ENCODE measurements at regions not wholly inside any gene's neighbourhood (a gene's known extent, or its start where the extent isn't known, plus 50 kb on each side); places are given as distances from the start of the nearest gene placed in this dataset.

DNA sequence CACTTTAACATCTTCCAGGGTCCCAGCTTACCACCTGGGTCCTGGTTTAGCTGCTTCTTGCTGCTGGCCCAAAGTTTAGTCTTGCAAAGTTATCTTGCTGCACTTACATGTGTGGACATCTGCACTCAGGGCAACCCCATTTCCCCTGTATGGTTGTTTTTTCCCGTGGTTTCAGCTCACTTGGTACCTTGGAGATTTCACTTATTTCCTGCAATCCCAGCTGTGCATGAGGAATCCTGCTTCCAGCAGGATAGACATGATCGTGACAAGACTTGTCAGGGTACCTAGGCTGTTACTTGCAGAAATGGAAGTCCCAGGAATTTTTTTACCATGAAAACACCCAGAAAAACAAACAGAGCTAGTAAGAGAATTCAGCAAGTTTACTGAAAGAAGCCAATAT lies 95.9 kb upstream of the LEP start:
- Histone ChIP-seq H3K27ac (no peak overlapping the region), H3K36me3 (replicated peaks) (no peaks in the 10 kb centered on the region), H3K4me3 (ENCODE audit: low read depth, low read length) (no peak overlapping the region), H3K27me3 (replicated peaks) (peaks cover 10% of the 10 kb centered on the region)
- no peak for DNase-seq
- in situ Hi-C loops (cut with HindIII; ENCODE audit: low pct_ligation_motif_present, low sequenced_read_pairs), result no loop called here
- TF ChIP-seq, protein P1, sequence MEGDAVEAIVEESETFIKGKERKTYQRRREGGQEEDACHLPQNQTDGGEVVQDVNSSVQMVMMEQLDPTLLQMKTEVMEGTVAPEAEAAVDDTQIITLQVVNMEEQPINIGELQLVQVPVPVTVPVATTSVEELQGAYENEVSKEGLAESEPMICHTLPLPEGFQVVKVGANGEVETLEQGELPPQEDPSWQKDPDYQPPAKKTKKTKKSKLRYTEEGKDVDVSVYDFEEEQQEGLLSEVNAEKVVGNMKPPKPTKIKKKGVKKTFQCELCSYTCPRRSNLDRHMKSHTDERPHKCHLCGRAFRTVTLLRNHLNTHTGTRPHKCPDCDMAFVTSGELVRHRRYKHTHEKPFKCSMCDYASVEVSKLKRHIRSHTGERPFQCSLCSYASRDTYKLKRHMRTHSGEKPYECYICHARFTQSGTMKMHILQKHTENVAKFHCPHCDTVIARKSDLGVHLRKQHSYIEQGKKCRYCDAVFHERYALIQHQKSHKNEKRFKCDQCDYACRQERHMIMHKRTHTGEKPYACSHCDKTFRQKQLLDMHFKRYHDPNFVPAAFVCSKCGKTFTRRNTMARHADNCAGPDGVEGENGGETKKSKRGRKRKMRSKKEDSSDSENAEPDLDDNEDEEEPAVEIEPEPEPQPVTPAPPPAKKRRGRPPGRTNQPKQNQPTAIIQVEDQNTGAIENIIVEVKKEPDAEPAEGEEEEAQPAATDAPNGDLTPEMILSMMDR (IDR thresholded peaks at IDR 0.05; ENCODE audit: low read depth, low read length, missing control alignments), result no peak

DNA sequence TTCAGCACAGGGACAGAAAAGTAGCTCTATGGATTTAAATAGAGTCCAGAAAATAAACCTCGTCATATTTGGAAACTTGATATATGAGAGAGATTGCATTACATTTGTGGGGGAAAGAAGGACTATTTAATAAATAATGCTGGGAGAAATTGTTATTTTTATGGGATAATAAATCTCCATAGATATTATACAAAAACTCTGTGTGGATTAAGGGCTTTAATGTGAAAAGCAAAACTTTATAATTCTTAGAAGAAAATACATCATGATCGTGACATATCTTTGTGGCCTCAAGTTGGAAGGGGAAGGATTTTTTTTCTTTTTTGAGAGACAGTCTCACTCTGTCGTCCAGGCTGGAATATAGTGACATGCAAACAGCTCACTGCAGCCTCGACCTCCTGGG lies 95.0 kb upstream of the LEP start:
- H3K27me3 ChIP-seq (replicated peaks), result peaks cover 17% of the 10 kb centered on the region
- H3K27ac ChIP-seq, result no peak overlapping the region
- no peak overlapping the region for H3K4me3 ChIP-seq (ENCODE audit: low read depth, low read length)
- in situ Hi-C loops (cut with HindIII; ENCODE audit: low pct_ligation_motif_present, low sequenced_read_pairs), result no loop called here
- no peak for DNase-seq
- TF ChIP-seq, protein P1 (IDR thresholded peaks at IDR 0.05; ENCODE audit: low read depth, low read length, missing control alignments), result no peak
- no peaks in the 10 kb centered on the region for H3K36me3 ChIP-seq (replicated peaks)

DNA sequence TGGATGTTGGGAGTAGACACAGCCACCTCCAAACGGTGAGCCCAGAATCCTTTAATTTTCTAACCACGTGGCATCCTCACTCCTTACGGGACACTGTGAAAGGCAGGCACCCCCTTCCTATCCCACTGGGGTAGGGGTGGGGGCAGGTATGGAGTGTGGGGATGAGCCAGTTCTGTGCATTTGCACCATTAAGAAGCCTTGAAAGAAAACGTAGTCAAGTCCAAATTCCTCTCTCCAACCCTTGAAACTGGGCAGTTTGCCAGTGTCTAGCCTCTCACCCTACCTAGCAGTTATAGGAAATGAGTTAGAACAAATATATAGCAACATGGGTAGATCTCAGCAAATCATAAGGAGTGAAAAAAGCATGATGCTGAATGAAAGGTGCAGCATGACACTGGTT lies 92.4 kb upstream of the LEP start:
- TF ChIP-seq, protein P1 (IDR thresholded peaks at IDR 0.05; ENCODE audit: low read depth, low read length, missing control alignments), result no peak
- H3K36me3 ChIP-seq (replicated peaks), result no peaks in the 10 kb centered on the region
- in situ Hi-C loops (cut with HindIII; ENCODE audit: low pct_ligation_motif_present, low sequenced_read_pairs), result no loop called here
- no peak overlapping the region for H3K4me3 ChIP-seq (ENCODE audit: low read depth, low read length)
- H3K27ac ChIP-seq, result no peak overlapping the region
- H3K27me3 ChIP-seq (replicated peaks), result peaks cover 24% of the 10 kb centered on the region
- no peak for DNase-seq

DNA sequence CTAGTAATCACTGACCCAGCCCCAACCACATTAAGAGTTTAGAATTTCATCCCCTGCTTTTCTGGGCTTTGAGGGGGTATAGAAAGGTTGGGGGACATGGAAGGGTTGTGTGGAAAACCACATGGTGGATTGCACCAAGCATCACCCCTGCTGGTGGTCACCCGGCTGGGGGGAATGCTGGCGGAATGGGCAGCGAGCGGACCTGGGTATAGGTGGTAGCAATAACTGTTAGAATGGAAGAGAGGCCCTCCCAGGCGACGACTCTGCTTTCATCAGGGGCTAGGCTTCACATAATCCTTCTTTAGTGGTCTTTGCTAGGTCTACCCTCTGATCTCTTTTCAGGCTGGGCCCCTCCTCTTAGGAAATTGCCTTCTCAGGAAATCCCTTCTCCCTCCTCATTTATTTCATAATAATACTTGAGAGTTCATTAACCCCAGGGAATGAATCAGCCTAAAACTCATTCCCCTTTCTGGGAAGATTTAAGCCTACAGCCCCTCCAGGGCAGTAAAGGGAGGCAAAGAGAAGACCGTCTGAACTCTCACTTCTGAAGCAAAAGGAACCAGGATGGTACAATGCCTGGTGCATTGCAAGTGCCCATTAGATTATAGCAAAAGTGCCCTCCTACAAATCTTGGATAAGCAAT lies 90.7 kb upstream of the LEP start:
- H3K27me3 ChIP-seq (replicated peaks), result peaks cover 22% of the 10 kb centered on the region
- TF ChIP-seq, protein P1 (IDR thresholded peaks at IDR 0.05; ENCODE audit: low read depth, low read length, missing control alignments), result no peak
- in situ Hi-C loops (cut with HindIII; ENCODE audit: low pct_ligation_motif_present, low sequenced_read_pairs), result no loop called here
- no peak overlapping the region for H3K4me3 ChIP-seq (ENCODE audit: low read depth, low read length)
- no peak overlapping the region for H3K27ac ChIP-seq
- no peak for DNase-seq
- no peaks in the 10 kb centered on the region for H3K36me3 ChIP-seq (replicated peaks)

DNA sequence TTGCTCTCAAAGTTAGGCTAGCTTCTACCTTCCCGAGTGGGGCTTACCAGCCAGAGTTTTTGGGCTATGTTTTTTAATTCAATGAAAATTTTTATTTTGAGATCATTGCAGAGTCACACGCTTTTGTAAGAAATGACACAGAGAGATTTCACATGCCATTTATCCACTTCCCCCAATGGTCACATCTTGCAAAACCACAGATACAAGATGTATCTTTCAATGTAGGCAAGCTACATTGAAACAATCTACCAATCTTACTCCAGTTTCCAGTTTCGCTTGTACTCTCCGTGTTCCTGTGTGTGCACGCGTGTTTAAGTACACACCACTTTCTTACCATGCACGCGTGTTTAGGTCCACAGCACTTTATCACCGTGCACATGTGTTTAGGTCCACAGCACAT lies 89.4 kb upstream of the LEP start:
- TF ChIP-seq, protein P1 (IDR thresholded peaks at IDR 0.05; ENCODE audit: low read depth, low read length, missing control alignments), result no peak

DNA sequence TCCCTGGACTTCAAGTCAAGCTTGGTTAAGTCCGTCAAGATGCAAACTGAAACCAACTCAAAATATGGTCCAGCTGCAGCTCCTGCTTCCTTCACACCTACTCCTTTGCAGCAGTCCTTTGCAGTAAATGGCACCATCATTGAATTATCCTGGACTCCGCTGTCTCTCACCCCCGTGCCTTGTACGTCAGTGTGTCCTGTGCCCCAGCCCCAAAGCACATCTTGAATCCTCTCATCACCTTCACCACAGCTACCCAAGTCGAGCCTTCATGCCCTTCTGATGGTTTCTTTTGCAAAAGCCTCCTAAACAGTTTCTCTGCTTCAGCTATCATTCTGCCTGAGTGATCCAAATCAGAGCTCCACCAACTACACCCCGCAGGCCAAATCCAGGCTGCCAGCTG lies 88.4 kb upstream of the LEP start:
- Histone ChIP-seq H3K4me3 (ENCODE audit: low read depth, low read length) (no peak overlapping the region), H3K27me3 (replicated peaks) (peaks cover 32% of the 10 kb centered on the region), H3K36me3 (replicated peaks) (no peaks in the 10 kb centered on the region), H3K27ac (no peak overlapping the region)
- DNase-seq, result no peak
- TF ChIP-seq, protein P1 (IDR thresholded peaks at IDR 0.05; ENCODE audit: low read depth, low read length, missing control alignments), result no peak
- in situ Hi-C loops (cut with HindIII; ENCODE audit: low pct_ligation_motif_present, low sequenced_read_pairs), result no loop called here

More for the DNA sequence above, 89.4 kb upstream of the LEP start:
- in situ Hi-C loops (cut with HindIII; ENCODE audit: low pct_ligation_motif_present, low sequenced_read_pairs), result no loop called here
- no peak for DNase-seq
- Histone ChIP-seq H3K36me3 (replicated peaks) (no peaks in the 10 kb centered on the region), H3K27me3 (replicated peaks) (peaks cover 27% of the 10 kb centered on the region), H3K27ac (no peak overlapping the region), H3K4me3 (ENCODE audit: low read depth, low read length) (no peak overlapping the region)
